Astrocyte (in vitro differentiated cells and primary cell): ENCODE measurements at regions not wholly inside any gene's neighbourhood (a gene's known extent, or its start where the extent isn't known, plus 50 kb on each side); places are given as distances from the start of the nearest gene placed in this dataset.

Experiments used
- DNase-seq: peaks from one replicate; pipeline ENCODE4 v3.0.0-alpha.2; 2010; ENCODE audit warnings: low read depth
- FAIRE-seq: peaks from 2 replicates; lab custom pipeline; 2011; peaks lifted over from hg19 to GRCh38; lab: Jason Lieb, UNC
- H2AFZ ChIP-seq: 2 replicates; pipeline ENCODE4 v1.6.0; 2012; ENCODE audit warnings: low read depth, low read length, inconsistent platforms
- H3K27ac ChIP-seq: 2 replicates; pipeline ENCODE4 v1.5.1; 2011; ENCODE audit warnings: low read depth, low read length, inconsistent platforms
- H3K27me3 ChIP-seq: 2 replicates; pipeline ENCODE4 v1.6.0; 2011; ENCODE audit warnings: low read length, inconsistent platforms; ENCODE audit not compliant: insufficient read depth
- H3K36me3 ChIP-seq: 2 replicates; pipeline ENCODE4 v1.5.1; 2011; ENCODE audit warnings: low read length, inconsistent platforms; ENCODE audit not compliant: insufficient read depth
- H3K4me1 ChIP-seq: 2 replicates; pipeline ENCODE4 v1.5.1; 2011; ENCODE audit warnings: low read length, inconsistent platforms; ENCODE audit not compliant: insufficient read depth
- H3K4me2 ChIP-seq: 2 replicates; pipeline ENCODE4 v1.6.0; 2012; ENCODE audit warnings: low read length, inconsistent platforms
- H3K4me3 ChIP-seq: 2 replicates; pipeline ENCODE4 v1.5.1; 2011; ENCODE audit warnings: low read depth, mild to moderate bottlenecking, low read length, inconsistent platforms; ENCODE audit not compliant: insufficient read depth
- H3K79me2 ChIP-seq: 2 replicates; pipeline ENCODE4 v1.6.0; 2012; ENCODE audit warnings: mild to moderate bottlenecking, low read length, inconsistent platforms; ENCODE audit not compliant: insufficient read depth
- H3K9ac ChIP-seq: 2 replicates; pipeline ENCODE4 v1.6.0; 2012; ENCODE audit warnings: mild to moderate bottlenecking, low read length, inconsistent platforms
- H3K9me3 ChIP-seq: 2 replicates; pipeline ENCODE4 v1.5.1; 2012; ENCODE audit warnings: low read depth, mild to moderate bottlenecking, low read length, inconsistent platforms; ENCODE audit not compliant: insufficient read depth
- H4K20me1 ChIP-seq: 2 replicates; pipeline ENCODE4 v1.6.0; 2012; ENCODE audit warnings: low read length, inconsistent platforms; ENCODE audit not compliant: insufficient read depth
- H3K27ac Mint-ChIP-seq: one replicate; pipeline ENCODE4 v1.8.0; 2021; ENCODE audit warnings: mild to moderate bottlenecking, mixed read lengths; ENCODE audit not compliant: unreplicated experiment
- H3K27me3 Mint-ChIP-seq: one replicate; pipeline ENCODE4 v1.8.0; 2021; ENCODE audit warnings: low read depth, mixed read lengths; ENCODE audit not compliant: unreplicated experiment
- H3K36me3 Mint-ChIP-seq: one replicate; pipeline ENCODE4 v1.8.0; 2021; ENCODE audit warnings: low read depth, mixed read lengths; ENCODE audit not compliant: unreplicated experiment
- H3K4me1 Mint-ChIP-seq: one replicate; pipeline ENCODE4 v1.8.0; 2021; ENCODE audit warnings: low read depth, mixed read lengths; ENCODE audit not compliant: unreplicated experiment
- H3K4me3 Mint-ChIP-seq: one replicate; pipeline ENCODE4 v1.8.0; 2021; ENCODE audit warnings: mild to moderate bottlenecking, moderate library complexity, mixed read lengths; ENCODE audit not compliant: unreplicated experiment
- H3K9me3 Mint-ChIP-seq: one replicate; pipeline ENCODE4 v1.8.0; 2021; ENCODE audit warnings: mild to moderate bottlenecking, mixed read lengths; ENCODE audit not compliant: unreplicated experiment
- EZH2 ChIP-seq: IDR thresholded peaks from 2 replicates; pipeline ENCODE4 v1.6.1; 2012; ENCODE audit warnings: mild to moderate bottlenecking, low read length, inconsistent platforms; ENCODE audit not compliant: insufficient read depth
- TF ChIP-seq, protein P1 (sequence below): IDR thresholded peaks from 2 replicates; pipeline ENCODE4 v1.5.1; 2011; ENCODE audit warnings: low read depth, mild to moderate bottlenecking, inconsistent platforms, low read length, moderate library complexity; ENCODE audit not compliant: insufficient read depth

DNA sequence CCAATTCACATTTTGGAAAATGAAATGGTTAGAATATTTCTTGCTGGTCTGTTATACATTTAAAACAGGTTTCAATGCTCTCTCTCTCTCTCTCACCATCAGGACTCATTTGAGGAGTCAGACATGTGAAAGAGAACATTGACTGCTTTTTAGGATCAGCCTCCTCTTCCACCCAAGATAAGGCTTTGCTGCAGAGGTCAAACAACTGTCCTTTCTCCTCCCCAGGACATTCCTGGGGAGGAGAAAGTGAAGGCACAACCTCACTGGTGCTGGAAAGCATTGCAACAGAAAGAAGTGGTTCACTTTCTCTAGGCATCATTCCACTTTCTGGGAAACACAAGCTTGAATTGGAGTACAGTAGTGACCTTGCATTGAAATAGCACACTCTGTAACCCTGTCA lies 409.1 kb upstream of the NR2F2 start:
- no peaks in the 10 kb centered on the region for H3K4me1 Mint-ChIP-seq
- TF ChIP-seq, protein P1, sequence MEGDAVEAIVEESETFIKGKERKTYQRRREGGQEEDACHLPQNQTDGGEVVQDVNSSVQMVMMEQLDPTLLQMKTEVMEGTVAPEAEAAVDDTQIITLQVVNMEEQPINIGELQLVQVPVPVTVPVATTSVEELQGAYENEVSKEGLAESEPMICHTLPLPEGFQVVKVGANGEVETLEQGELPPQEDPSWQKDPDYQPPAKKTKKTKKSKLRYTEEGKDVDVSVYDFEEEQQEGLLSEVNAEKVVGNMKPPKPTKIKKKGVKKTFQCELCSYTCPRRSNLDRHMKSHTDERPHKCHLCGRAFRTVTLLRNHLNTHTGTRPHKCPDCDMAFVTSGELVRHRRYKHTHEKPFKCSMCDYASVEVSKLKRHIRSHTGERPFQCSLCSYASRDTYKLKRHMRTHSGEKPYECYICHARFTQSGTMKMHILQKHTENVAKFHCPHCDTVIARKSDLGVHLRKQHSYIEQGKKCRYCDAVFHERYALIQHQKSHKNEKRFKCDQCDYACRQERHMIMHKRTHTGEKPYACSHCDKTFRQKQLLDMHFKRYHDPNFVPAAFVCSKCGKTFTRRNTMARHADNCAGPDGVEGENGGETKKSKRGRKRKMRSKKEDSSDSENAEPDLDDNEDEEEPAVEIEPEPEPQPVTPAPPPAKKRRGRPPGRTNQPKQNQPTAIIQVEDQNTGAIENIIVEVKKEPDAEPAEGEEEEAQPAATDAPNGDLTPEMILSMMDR = no peak
- no peak for TF ChIP-seq EZH2
- Histone ChIP-seq H2AFZ (no peak overlapping the region), H3K79me2 (no peaks in the 10 kb centered on the region), H3K27me3 (no peaks in the 10 kb centered on the region), H3K9me3 (no peaks in the 10 kb centered on the region), H3K27ac (no peak overlapping the region), H3K4me1 (no peaks in the 10 kb centered on the region), H4K20me1 (no peaks in the 10 kb centered on the region), H3K4me3 (no peak overlapping the region), H3K9ac (no peak overlapping the region), H3K36me3 (no peaks in the 10 kb centered on the region), H3K4me2 (no peak overlapping the region)
- H3K27ac Mint-ChIP-seq = no peak overlapping the region
- H3K4me3 Mint-ChIP-seq = no peak overlapping the region
- FAIRE-seq (no peak), DNase-seq (no peak)
- no peaks in the 10 kb centered on the region for H3K36me3 Mint-ChIP-seq
- H3K27me3 Mint-ChIP-seq = peaks cover 26% of the 10 kb centered on the region
- H3K9me3 Mint-ChIP-seq = no peaks in the 10 kb centered on the region

- no peak overlapping the region for H3K4me2 ChIP-seq
- no peak for TF ChIP-seq EZH2
- TF ChIP-seq, protein P1 = no peak
- H3K4me3 ChIP-seq = no peak overlapping the region
- H3K27me3 Mint-ChIP-seq = peaks cover 34% of the 10 kb centered on the region
- no peaks in the 10 kb centered on the region for H3K4me1 ChIP-seq
- no peak overlapping the region for H2AFZ ChIP-seq
- no peak for DNase-seq
- H3K27ac ChIP-seq = no peak overlapping the region
- H3K9ac ChIP-seq = no peak overlapping the region
- no peak overlapping the region for H3K27ac Mint-ChIP-seq
- H3K36me3 Mint-ChIP-seq = no peaks in the 10 kb centered on the region
- H3K9me3 ChIP-seq = no peaks in the 10 kb centered on the region
- no peaks in the 10 kb centered on the region for H3K79me2 ChIP-seq
- FAIRE-seq = no peak
- no peak overlapping the region for H3K4me3 Mint-ChIP-seq
- H3K27me3 ChIP-seq = no peaks in the 10 kb centered on the region
- no peaks in the 10 kb centered on the region for H3K9me3 Mint-ChIP-seq
- H4K20me1 ChIP-seq = no peaks in the 10 kb centered on the region
- no peaks in the 10 kb centered on the region for H3K36me3 ChIP-seq
- H3K4me1 Mint-ChIP-seq = no peaks in the 10 kb centered on the region
Observed at GRCh38 chr15:95922431-95922830, 408.1 kb upstream of the NR2F2 start.

DNA sequence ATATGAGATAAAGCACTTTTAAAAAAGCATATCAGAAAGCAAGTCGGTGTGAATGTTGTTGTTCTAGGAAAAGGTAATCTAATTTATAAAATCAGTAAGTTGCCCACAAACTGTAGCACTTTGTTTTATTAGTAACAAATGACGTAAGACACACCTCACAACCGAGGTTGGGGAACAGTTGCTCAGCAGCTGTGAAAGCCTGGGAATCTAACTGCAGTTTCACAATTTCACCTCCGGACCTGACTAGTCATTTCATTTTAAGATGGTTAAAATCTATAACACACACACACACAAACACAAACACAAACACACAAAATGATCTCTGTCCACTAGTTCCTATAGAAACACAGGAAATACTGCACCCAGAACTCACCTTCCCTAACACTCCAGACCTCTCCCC lies 406.7 kb upstream of the NR2F2 start:
- no peak overlapping the region for H3K4me3 Mint-ChIP-seq

More for the DNA sequence above, 406.7 kb upstream of the NR2F2 start:
- H3K4me1 ChIP-seq = no peaks in the 10 kb centered on the region
- H3K9me3 ChIP-seq = no peaks in the 10 kb centered on the region
- H3K27ac Mint-ChIP-seq = no peak overlapping the region
- H3K36me3 Mint-ChIP-seq = no peaks in the 10 kb centered on the region
- H3K27ac ChIP-seq = no peak overlapping the region
- no peaks in the 10 kb centered on the region for H3K36me3 ChIP-seq
- DNase-seq (no peak), FAIRE-seq (no peak)
- H3K9me3 Mint-ChIP-seq = no peaks in the 10 kb centered on the region
- H3K9ac ChIP-seq = no peak overlapping the region
- no peaks in the 10 kb centered on the region for H3K79me2 ChIP-seq
- H4K20me1 ChIP-seq = no peaks in the 10 kb centered on the region
- peaks cover 2% of the 10 kb centered on the region for H3K4me1 Mint-ChIP-seq
- H3K27me3 ChIP-seq = no peaks in the 10 kb centered on the region
- no peak overlapping the region for H3K4me3 ChIP-seq
- H3K27me3 Mint-ChIP-seq = peaks cover 39% of the 10 kb centered on the region
- H3K4me2 ChIP-seq = no peak overlapping the region
- no peak overlapping the region for H2AFZ ChIP-seq
- TF ChIP-seq EZH2 = no peak
- TF ChIP-seq, protein P1 = no peak
